Caco-2 (cell line): ENCODE measurements at regions not wholly inside any gene's neighbourhood (a gene's known extent, or its start where the extent isn't known, plus 50 kb on each side); places are given as distances from the start of the nearest gene placed in this dataset.

Experiments
- BruUV-seq: library from RNA; stranded (reverse); fragments of 400-500 nt; replicated peaks from 2 replicates; lab custom pipeline; 2021; lab: Mats Ljungman, UMichigan
- CTCF ChIA-PET: fragments of 300-600 bp; sonication (Branson Sonifier 250); formaldehyde crosslinking; loops from one replicate; lab custom pipeline; 2022; ENCODE audit warnings: antibody characterized with exemption; lab: Charles Lee
- POLR2A ChIA-PET: fragments of 300-600 bp; sonication (Branson Sonifier 250); formaldehyde crosslinking; loops from one replicate; lab custom pipeline; 2022; ENCODE audit warnings: antibody characterized with exemption; lab: Charles Lee
- DNase-seq, 2 experiments: peaks; one replicate each; pipeline versions ENCODE4 v3.0.0 to v3.0.0-alpha.2; 2020 to 2022
- H3K27me3 ChIP-seq: replicated peaks from 2 replicates; pipeline ENCODE4 v1.6.0; 2011; ENCODE audit warnings: low read length; ENCODE audit not compliant: control insufficient read depth, insufficient read depth
- H3K36me3 ChIP-seq: 2 replicates; pipeline ENCODE4 v1.5.1; 2011; ENCODE audit warnings: low read length; ENCODE audit not compliant: control insufficient read depth, insufficient read depth
- H3K4me1 ChIP-seq: fragments of 250-450 bp; sonication (Bioruptor Pico); 2 replicates; pipeline ENCODE4 v1.5.1; 2020; ENCODE audit warnings: mild to moderate bottlenecking
- H3K4me3 ChIP-seq: 2 replicates; pipeline ENCODE4 v1.5.1; 2011; ENCODE audit warnings: low read depth, mild to moderate bottlenecking, control low read depth, low read length
- H3K9me3 ChIP-seq: fragments of 250-450 bp; sonication (Bioruptor Pico); 2 replicates; pipeline ENCODE4 v1.5.1; 2020; ENCODE audit warnings: mild to moderate bottlenecking, moderate library complexity
- H3K27ac Mint-ChIP-seq: one replicate; pipeline ENCODE4 v1.8.0; 2022; ENCODE audit warnings: mixed read lengths; ENCODE audit not compliant: unreplicated experiment
- H3K27me3 Mint-ChIP-seq: one replicate; pipeline ENCODE4 v1.8.0; 2022; ENCODE audit warnings: mixed read lengths; ENCODE audit not compliant: insufficient read depth, unreplicated experiment
- H3K36me3 Mint-ChIP-seq: one replicate; pipeline ENCODE4 v1.8.0; 2022; ENCODE audit warnings: mild to moderate bottlenecking, mixed read lengths; ENCODE audit not compliant: insufficient read depth, unreplicated experiment
- H3K4me1 Mint-ChIP-seq: one replicate; pipeline ENCODE4 v1.8.0; 2022; ENCODE audit warnings: low read depth, mixed read lengths; ENCODE audit not compliant: unreplicated experiment
- H3K4me3 Mint-ChIP-seq: one replicate; pipeline ENCODE4 v1.8.0; 2022; ENCODE audit warnings: mild to moderate bottlenecking, moderate library complexity, mixed read lengths; ENCODE audit not compliant: unreplicated experiment
- H3K9me3 Mint-ChIP-seq: one replicate; pipeline ENCODE4 v1.8.0; 2022; ENCODE audit warnings: mixed read lengths; ENCODE audit not compliant: unreplicated experiment
- CTCF ChIP-seq, 2 experiments: fragments of 200-600 bp in 1 of 2; IDR thresholded peaks; 1 replicate in 1 of 2; 2 replicates in 1 of 2; pipeline versions ENCODE4 v1.5.1 to v1.8.0; 2011 to 2022; ENCODE audit warnings: antibody characterized with exemption in 1 of 2, control low read depth in 1 of 2, inconsistent platforms in 1 of 2, low read depth in 1 of 2, low read length in 1 of 2, mild to moderate bottlenecking in 1 of 2, moderate library complexity in 1 of 2; ENCODE audit not compliant: insufficient read depth in 1 of 2, severe bottlenecking in 1 of 2, unreplicated experiment in 1 of 2
- intact Hi-C: fragments of 100-400 bp; cut with micrococcal nuclease; formaldehyde crosslinking; loops from one replicate; pipeline ENCODE4 v1.10.0; 2022; ENCODE audit not compliant: unreplicated experiment

DNA sequence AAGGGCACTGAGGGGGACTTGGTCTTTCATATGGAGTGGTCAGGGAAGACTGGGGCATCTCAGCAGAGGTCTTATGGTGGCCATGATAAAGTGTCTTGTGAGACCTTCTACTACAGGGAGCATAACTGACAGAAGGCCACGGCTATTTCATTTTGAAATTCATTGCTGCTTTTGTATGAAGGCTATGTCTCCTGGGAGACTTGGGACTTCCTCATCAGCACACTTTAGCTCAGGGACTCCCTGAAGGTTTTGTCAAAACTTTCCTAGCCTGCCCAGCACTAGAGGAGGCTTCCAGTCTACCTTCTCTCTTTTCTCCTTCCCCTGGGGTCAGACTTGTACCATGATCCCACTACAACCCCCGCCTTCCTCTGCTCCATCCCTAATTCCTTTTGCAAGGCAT lies 77.2 kb upstream of the RASGRF1 start:
- CTCF ChIA-PET, result no interaction called here
- no peak overlapping the region for H3K27ac Mint-ChIP-seq
- no peak for DNase-seq
- no peak overlapping the region for H3K4me3 ChIP-seq
- H3K27me3 Mint-ChIP-seq, result peaks cover 10% of the 10 kb centered on the region
- POLR2A ChIA-PET, result no interaction called here
- no peaks in the 10 kb centered on the region for H3K9me3 Mint-ChIP-seq
- peaks cover 1% of the 10 kb centered on the region for H3K27me3 ChIP-seq
- no peaks in the 10 kb centered on the region for H3K9me3 ChIP-seq
- no peaks in the 10 kb centered on the region for H3K36me3 Mint-ChIP-seq
- H3K4me1 ChIP-seq, result peaks cover 26% of the 10 kb centered on the region
- no peak overlapping the region for H3K4me3 Mint-ChIP-seq
- peaks cover 7% of the 10 kb centered on the region for H3K4me1 Mint-ChIP-seq
- intact Hi-C loops, result no loop called here
- no TSS peak for BruUV-seq
- no peak for TF ChIP-seq CTCF (IDR thresholded peaks at IDR 0.05; ENCODE audit: insufficient read depth in 1 of 2, low read depth in 1 of 2, low read length in 1 of 2, severe bottlenecking in 1 of 2, unreplicated experiment in 1 of 2)
- H3K36me3 ChIP-seq, result no peaks in the 10 kb centered on the region

DNA sequence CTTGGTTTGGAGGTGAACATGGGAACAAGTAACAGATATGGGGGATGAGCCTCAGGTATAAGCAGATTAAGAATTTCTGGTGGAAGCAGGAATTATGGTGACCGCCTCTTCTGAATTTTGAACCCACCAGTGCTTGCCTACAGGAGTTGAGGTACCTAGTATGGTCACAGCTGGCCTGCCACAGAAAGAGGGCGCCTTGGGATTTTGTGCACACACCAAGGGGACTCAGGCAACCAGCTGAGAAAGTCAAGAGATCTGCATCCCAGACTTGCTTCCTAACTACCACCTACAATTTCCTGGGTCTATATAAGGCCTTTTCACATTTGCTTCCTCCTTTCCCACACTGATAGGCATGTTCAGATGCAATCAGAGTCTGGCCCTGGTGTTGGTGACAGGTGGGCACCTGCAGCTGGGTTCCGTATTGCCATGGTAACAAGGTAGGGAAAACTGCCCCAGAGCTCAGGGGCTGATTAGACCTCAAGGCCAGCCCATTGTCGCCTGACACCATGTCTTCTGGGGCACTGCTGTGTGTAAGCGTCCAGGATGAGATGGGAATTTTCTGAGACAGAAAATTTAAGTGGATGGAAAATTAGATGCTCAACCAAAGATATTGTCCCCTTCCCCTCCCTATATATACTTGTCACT lies 75.9 kb upstream of the RASGRF1 start:
- ChIA-PET CTCF (interaction anchor here (0.5 kb wide), 1 partner anchor 138 kb away, joined by 3 read pairs; no protein-coding TSS in a partner anchor), POLR2A (no interaction called here)
- no TSS peak for BruUV-seq
- Mint-ChIP-seq H3K36me3 (no peaks in the 10 kb centered on the region), H3K4me3 (no peak overlapping the region), H3K27ac (no peak overlapping the region), H3K4me1 (peaks cover 7% of the 10 kb centered on the region), H3K27me3 (peaks cover 10% of the 10 kb centered on the region), H3K9me3 (no peaks in the 10 kb centered on the region)
- H3K36me3 ChIP-seq, result no peaks in the 10 kb centered on the region
- H3K9me3 ChIP-seq, result no peaks in the 10 kb centered on the region
- H3K4me1 ChIP-seq, result peaks cover 24% of the 10 kb centered on the region
- no peak for DNase-seq
- intact Hi-C loops, result no loop called here
- TF ChIP-seq CTCF (IDR thresholded peaks at IDR 0.05; ENCODE audit: insufficient read depth in 1 of 2, low read depth in 1 of 2, low read length in 1 of 2, severe bottlenecking in 1 of 2, unreplicated experiment in 1 of 2), result no peak
- H3K27me3 ChIP-seq, result peaks cover 1% of the 10 kb centered on the region
- H3K4me3 ChIP-seq, result no peak overlapping the region

DNA sequence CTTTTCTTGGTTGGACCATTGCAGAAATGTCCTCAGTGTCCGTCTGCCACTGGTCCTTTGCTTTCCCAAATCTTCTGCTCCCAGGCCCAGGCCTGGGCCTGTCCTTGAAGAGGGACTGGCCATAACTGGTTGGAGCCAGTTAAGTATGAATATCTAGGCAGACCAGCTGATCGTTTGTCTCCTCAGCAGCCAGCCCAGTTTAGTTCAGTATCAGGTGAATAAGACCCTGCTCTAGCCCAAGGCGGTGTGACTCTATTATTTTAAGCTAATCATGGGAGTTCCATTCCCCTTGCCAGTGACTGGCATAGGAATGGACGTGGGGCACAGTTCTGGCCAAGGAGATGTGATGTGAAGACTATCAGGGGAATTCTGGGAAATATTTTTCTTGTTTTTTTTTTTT lies 73.9 kb upstream of the RASGRF1 start:
- no peak for DNase-seq
- CTCF ChIA-PET, result no interaction called here
- BruUV-seq, result no TSS peak

More for the DNA sequence above, 73.9 kb upstream of the RASGRF1 start:
- no peak overlapping the region for H3K4me3 ChIP-seq
- H3K27ac Mint-ChIP-seq, result no peak overlapping the region
- no peaks in the 10 kb centered on the region for H3K4me1 Mint-ChIP-seq
- H3K27me3 Mint-ChIP-seq, result peaks cover 10% of the 10 kb centered on the region
- intact Hi-C loops, result no loop called here
- H3K9me3 Mint-ChIP-seq, result no peaks in the 10 kb centered on the region
- no peaks in the 10 kb centered on the region for H3K36me3 ChIP-seq
- no peak for TF ChIP-seq CTCF (IDR thresholded peaks at IDR 0.05; ENCODE audit: insufficient read depth in 1 of 2, low read depth in 1 of 2, low read length in 1 of 2, severe bottlenecking in 1 of 2, unreplicated experiment in 1 of 2)
- H3K27me3 ChIP-seq, result peaks cover 1% of the 10 kb centered on the region
- H3K36me3 Mint-ChIP-seq, result no peaks in the 10 kb centered on the region
- H3K9me3 ChIP-seq, result no peaks in the 10 kb centered on the region
- POLR2A ChIA-PET, result no interaction called here
- peaks cover 4% of the 10 kb centered on the region; the same call in 1 of the 2 replicates for H3K4me1 ChIP-seq
- no peak overlapping the region for H3K4me3 Mint-ChIP-seq
